ENCODE measurements at regions not wholly inside any gene's neighbourhood (a gene's known extent, or its start where the extent isn't known, plus 50 kb on each side); places are given as distances from the start of the nearest gene placed in this dataset.

- TF ChIP-seq ZNF155 (tag by site-specific recombination; IDR thresholded peaks at IDR 0.05): no peak
Measured at GRCh38 chr5:68467208-68467607, 251.7 kb downstream of the PIK3R1 start (continued).

DNA sequence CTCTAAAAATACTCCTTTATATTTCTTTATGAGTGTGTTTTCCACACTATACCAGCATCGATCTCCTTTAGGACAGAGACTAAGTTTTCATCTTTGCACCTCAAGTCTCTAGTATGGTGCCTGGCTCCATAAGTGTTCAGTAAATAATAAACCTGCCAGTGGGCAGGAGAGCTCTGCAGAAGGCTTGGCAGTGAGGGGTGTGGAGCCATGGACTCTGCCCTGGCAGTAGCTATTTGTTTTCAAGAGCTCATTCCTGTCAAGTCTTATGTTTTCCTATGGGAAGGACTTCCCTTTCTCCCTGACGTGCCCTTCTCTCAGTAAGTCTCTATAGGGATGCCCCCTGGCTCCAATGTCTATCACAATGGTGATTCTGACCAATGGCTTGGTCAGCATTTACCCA lies 252.2 kb downstream of the PIK3R1 start:
- POLR2A ChIA-PET: no interaction called here
- no peak overlapping the region for H3K27ac ChIP-seq (ENCODE audit: extremely low read depth, low read depth, low read length)
- CTCF ChIA-PET: no interaction called here
- TF ChIP-seq YY2 (tag by site-specific recombination; IDR thresholded peaks at IDR 0.05) (no peak), ZNF416 (tag by site-specific recombination; IDR thresholded peaks at IDR 0.05) (no peak), TCF7L2 (IDR thresholded peaks at IDR 0.05; ENCODE audit: borderline replicate concordance, low read depth, low read length) (no peak), ZNF112 (tag by site-specific recombination; IDR thresholded peaks at IDR 0.05) (no peak), PBX3 (CRISPR knock-in tag; IDR thresholded peaks at IDR 0.05) (no peak), PATZ1 (tag by site-specific recombination; IDR thresholded peaks at IDR 0.05) (no peak), MEIS1 (CRISPR knock-in tag; IDR thresholded peaks at IDR 0.05; ENCODE audit: borderline replicate concordance) (no peak), ZNF768 (tag by site-specific recombination; IDR thresholded peaks at IDR 0.05) (no peak), ZNF202 (tag by site-specific recombination; IDR thresholded peaks at IDR 0.05; ENCODE audit: borderline replicate concordance) (no peak), ZNF211 (tag by site-specific recombination; IDR thresholded peaks at IDR 0.05; ENCODE audit: low read depth) (no peak), ZNF658 (tag by site-specific recombination; IDR thresholded peaks at IDR 0.05) (no peak), SP7 (tag by site-specific recombination; IDR thresholded peaks at IDR 0.05) (no peak), ZNF324 (tag by site-specific recombination; IDR thresholded peaks at IDR 0.05) (no peak), ZNF580 (tag by site-specific recombination; IDR thresholded peaks at IDR 0.05) (no peak), ZNF221 (tag by site-specific recombination; IDR thresholded peaks at IDR 0.05; ENCODE audit: borderline replicate concordance) (no peak)
- TF ChIP-seq, protein P1, sequence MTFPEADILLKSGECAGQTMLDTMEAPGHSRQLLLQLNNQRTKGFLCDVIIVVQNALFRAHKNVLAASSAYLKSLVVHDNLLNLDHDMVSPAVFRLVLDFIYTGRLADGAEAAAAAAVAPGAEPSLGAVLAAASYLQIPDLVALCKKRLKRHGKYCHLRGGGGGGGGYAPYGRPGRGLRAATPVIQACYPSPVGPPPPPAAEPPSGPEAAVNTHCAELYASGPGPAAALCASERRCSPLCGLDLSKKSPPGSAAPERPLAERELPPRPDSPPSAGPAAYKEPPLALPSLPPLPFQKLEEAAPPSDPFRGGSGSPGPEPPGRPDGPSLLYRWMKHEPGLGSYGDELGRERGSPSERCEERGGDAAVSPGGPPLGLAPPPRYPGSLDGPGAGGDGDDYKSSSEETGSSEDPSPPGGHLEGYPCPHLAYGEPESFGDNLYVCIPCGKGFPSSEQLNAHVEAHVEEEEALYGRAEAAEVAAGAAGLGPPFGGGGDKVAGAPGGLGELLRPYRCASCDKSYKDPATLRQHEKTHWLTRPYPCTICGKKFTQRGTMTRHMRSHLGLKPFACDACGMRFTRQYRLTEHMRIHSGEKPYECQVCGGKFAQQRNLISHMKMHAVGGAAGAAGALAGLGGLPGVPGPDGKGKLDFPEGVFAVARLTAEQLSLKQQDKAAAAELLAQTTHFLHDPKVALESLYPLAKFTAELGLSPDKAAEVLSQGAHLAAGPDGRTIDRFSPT (tag by site-specific recombination; IDR thresholded peaks at IDR 0.05): no peak
- H3K9me3 ChIP-seq (ENCODE audit: control insufficient read depth, insufficient read depth, low read depth, low read length): no peaks in the 10 kb centered on the region
- no peaks in the 10 kb centered on the region for H3K4me1 ChIP-seq (ENCODE audit: control insufficient read depth, insufficient read depth, low read length)
- no peaks in the 10 kb centered on the region for H3K36me3 ChIP-seq (ENCODE audit: control insufficient read depth in 2 of 2, insufficient read depth in 1 of 2, low read length in 2 of 2)
- H3K4me3 ChIP-seq (ENCODE audit: low read depth, low read length): no peak overlapping the region

- Histone ChIP-seq H3K36me3 (ENCODE audit: control insufficient read depth in 2 of 2, insufficient read depth in 1 of 2, low read length in 2 of 2) (no peaks in the 10 kb centered on the region), H3K4me3 (ENCODE audit: low read depth, low read length) (no peak overlapping the region), H3K9me3 (ENCODE audit: control insufficient read depth, insufficient read depth, low read depth, low read length) (no peaks in the 10 kb centered on the region), H3K27ac (ENCODE audit: extremely low read depth, low read depth, low read length) (no peak overlapping the region), H3K4me1 (ENCODE audit: control insufficient read depth, insufficient read depth, low read length) (no peaks in the 10 kb centered on the region)
- ChIA-PET CTCF (no interaction called here), POLR2A (no interaction called here)
- TF ChIP-seq, protein P2, sequence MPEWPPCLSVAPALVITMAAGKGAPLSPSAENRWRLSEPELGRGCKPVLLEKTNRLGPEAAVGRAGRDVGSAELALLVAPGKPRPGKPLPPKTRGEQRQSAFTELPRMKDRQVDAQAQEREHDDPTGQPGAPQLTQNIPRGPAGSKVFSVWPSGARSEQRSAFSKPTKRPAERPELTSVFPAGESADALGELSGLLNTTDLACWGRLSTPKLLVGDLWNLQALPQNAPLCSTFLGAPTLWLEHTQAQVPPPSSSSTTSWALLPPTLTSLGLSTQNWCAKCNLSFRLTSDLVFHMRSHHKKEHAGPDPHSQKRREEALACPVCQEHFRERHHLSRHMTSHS (tag by site-specific recombination; IDR thresholded peaks at IDR 0.05): no peak
- TF ChIP-seq ZNF623 (tag by site-specific recombination; IDR thresholded peaks at IDR 0.05): peak; percentile 85
- peak; percentile 95 for TF ChIP-seq ZNF518A (tag by site-specific recombination; conservative IDR thresholded peaks at IDR 0.05; ENCODE audit: low read depth)
- TF ChIP-seq ZNF175 (tag by site-specific recombination; IDR thresholded peaks at IDR 0.05): no peak
- no peak for TF ChIP-seq ZNF624 (tag by site-specific recombination; IDR thresholded peaks at IDR 0.05)
- no peak for TF ChIP-seq ZNF174 (tag by site-specific recombination; IDR thresholded peaks at IDR 0.05)
- no peak for TF ChIP-seq ZNF157 (tag by site-specific recombination; IDR thresholded peaks at IDR 0.05)
Measured at GRCh38 chr5:68468322-68468721, 252.8 kb downstream of the PIK3R1 start.
